GM18508 (cell line): ENCODE measurements at regions not wholly inside any gene's neighbourhood (a gene's known extent, or its start where the extent isn't known, plus 50 kb on each side); places are given as distances from the start of the nearest gene placed in this dataset.

ENCODE experiments used
- ATAC-seq: cut with Tn5 transposase; IDR thresholded peaks from one replicate; pipeline ENCODE4 v1.9.1; 2021; ENCODE audit warnings: moderate number of reproducible peaks; ENCODE audit not compliant: insufficient read depth, unreplicated experiment

DNA sequence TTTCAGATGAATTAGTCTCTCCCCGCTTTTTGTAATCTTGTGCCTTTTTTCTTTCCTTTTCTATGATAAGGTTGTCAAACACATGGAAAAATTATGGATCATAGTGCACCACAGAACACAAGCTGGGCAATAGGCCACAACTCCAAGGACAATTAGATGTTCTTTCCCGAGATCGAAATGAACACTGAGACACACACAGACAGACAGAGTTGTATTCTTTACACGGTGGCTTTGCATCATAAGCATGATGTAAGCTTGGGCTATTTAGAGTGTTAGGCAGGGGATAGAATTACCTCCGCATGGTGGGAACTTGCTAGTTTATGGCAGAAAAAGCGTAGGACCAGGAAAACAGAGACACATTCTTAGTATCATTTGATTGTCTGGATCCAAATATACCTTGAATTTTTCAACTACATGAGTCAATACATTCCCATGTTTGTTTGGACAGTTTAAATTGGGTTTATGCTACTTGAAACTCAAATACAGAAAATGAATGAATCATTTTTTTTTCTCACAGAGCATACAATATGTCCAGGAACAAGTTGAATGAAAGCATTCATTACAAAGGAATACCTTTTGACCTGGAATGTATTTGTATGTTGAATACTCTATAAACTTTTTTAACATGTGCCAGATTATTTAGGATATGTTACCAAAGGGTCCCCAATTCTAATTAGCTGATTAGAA lies 1611.5 kb upstream of the TMEFF2 start:
- ATAC-seq, result no peak

DNA sequence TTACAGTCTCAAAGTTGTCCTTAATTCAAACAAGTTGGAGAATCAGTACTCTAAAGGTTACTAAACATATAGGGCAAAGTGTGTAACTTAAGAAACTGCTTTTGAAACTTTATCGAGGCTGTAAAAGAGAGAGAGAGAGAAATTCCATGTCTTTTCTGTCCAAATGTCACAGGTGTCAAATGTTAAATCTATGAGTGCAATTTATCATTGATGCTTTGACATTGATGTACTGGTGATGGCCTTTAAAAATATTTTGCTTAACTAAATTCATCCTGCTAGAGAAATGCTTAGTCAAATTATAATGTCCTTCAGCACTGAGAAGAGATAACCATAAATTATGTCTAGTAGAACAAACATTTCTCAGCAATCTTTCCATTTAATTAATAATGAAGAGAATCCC lies 1602.1 kb upstream of the TMEFF2 start:
- no peak for ATAC-seq

DNA sequence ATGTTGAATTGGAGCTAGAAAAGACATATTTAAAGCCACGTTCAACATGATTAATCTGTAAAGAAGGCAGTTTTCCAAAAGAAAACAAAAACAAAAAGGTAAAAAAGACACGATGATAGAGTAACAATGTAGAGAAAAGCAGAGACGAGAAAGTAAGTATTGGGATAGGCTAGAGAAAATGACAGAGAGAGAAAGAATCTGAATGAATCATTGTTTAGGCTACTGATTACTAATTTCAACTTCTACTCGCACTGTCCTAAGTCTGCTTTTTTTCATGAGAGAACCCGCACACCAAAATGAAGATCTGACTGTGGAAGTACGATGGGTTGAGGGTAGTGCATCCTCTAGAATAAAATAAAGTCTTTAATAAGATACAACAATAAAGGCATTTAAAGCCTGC lies 1599.2 kb upstream of the TMEFF2 start:
- ATAC-seq, result no peak

DNA sequence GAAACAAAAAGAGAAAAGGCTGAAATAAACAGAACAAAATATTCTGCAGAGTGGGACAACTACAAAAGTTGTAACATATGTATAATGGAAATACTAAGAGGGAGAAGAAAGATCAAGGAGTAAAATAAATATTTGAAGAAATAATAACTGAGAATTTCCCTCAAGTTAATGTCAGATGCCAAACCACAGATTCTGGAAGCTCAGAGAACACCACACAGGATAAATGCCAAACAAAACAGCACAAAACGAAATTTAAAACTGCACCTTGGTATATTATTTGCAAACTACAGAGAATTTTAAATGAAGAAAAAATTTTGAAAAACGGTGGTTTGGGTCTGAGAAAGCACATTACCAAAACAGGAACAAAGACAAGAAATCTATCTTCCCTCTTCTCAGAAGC lies 1588.9 kb upstream of the TMEFF2 start:
- no peak for ATAC-seq

DNA sequence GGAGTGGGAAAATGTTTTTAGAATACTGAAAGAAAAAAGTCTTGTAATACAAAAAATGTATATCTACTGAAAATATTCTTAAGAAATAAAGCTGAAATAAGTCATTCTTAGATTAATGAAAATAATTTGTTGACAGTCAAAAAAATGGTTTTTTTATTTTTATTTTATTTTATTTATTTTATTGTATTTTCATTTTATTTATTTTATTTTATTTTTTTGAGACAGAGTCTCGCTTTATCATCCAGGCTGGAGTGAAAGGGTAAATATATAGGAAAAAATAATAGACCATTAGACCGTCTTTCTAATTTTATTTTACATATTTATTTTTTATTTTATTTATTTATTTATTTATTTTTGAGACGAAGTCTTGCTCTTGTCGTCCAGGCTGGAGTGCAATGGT lies 1583.6 kb upstream of the TMEFF2 start:
- no peak for ATAC-seq

DNA sequence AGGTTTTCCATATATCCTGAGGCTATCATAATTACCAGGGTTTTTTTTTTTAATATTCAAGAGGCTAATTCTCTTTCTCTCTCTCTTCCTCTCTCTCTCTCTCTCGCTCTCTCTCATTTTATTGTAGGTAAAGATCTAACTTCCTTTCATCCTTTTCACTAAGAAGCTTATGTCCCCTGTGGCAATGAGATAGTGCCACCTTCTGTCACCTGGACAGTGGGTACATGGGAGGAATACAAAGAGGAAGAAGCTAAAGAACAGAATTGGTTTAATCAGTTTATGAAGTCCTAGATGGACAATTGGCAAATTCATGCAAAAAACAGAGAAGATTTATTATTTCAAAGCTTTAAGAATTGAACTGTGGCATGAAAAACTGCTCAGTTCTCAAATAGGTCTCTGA lies 1582.3 kb upstream of the TMEFF2 start:
- no peak for ATAC-seq

DNA sequence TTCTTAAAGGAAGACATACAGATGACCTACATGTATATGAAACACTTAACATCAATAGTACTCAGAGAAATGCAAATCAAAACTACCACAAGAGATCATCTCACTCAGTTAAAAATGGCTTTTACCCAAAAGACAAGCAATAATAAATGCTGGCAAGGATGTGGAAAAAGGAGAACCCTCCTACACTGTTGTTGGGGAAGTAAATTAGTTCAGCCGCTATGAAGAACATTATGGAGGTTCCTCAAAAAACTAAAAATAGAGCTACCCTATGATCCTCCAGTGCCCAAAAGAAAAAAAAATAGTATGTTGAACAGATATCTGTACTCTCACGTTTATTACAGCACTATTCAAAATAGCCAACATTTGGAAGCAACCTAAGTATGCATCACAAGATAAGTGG lies 1579.4 kb upstream of the TMEFF2 start:
- no peak for ATAC-seq

DNA sequence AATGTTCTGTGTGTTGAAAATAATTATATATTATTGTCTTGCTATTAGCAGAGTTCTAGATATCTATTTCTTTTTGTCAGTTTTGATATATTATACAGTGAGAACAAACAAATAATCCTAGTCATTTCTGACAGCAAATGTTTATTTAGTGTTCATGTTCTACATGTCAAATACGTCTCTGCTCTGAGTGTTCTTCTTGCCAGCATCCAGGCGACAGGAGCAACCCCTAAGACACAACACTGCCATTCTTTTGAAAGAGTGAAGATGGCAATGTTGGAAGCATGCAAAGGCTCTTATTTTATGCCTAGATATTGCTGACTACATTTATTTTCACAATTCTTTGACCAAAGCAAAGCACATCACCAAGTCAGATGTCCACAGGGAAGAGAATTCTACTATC lies 1556.6 kb upstream of the TMEFF2 start:
- no peak for ATAC-seq

DNA sequence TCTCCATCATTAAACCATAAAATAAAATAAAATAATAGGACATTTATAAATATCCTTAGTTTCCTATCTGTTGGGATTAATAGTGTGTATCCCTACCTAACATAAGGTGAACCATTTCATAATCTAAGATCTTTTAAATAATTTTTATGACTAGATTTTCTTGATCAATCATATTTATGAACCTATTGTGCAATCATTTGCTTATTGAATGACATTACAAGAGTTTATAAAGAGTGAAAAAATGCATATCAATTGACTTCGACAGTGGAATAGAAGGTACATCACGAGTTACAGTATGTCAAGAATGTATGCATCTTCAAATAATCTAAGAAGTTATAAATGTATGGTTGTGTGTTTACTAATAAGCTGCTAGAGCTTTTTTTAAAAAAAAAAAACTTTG lies 1554.8 kb upstream of the TMEFF2 start:
- no peak for ATAC-seq

DNA sequence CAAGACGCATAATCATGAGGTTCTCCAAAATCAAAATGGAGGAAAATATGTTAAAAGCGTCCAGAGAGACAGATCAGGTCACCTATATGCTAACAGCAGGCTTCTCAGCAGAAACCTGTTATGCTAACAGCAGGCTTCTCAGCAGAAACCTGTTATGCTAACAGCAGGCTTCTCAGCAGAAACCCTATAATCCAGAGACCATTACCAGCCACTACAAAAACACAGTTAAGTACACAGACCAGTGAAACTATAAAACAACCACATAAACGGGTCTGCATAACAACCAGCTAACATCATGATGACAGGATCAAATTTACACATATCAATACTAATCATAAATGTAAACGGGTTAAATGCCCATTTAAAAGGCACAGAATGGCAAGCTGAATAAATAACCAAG lies 1548.4 kb upstream of the TMEFF2 start:
- ATAC-seq, result no peak

DNA sequence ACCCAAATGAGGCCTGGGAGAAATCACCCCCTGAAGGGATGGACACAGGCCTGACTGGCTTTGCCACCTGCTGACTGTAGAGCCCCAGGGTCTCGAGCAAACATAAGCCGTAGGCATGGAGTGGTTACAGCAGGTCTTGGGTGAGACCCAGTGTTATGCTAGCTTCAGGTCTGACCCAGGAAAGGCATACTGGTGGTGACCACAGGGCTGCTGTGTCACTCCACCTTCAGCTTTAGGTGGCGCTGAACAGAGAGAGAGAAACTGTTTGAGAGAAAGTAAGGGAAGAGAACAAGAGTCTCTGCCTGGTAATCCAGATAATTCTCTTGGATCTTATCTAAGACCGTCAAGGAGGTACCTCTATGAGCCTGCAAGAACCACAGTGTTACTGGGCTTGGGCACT lies 1544.2 kb upstream of the TMEFF2 start:
- no peak for ATAC-seq

DNA sequence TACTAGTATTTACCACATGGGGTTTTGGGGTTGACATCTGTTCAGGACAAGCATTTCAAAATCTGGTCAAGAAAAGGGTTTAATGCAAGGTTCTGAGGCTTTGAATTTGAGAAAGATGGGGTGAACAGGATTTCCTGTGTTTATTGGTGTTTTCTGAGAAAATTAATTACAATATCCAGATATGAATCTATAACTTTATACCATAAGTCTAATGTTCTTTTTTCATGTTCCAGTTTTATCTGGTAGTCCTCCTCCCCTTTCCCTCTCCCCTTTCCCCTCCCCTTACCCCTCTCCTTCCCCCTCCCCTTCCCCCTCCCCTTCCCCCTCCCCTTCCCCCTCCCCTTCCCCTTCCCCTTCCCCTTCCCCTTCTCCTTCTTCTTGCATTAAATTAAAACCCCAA lies 1518.2 kb upstream of the TMEFF2 start:
- no peak for ATAC-seq

DNA sequence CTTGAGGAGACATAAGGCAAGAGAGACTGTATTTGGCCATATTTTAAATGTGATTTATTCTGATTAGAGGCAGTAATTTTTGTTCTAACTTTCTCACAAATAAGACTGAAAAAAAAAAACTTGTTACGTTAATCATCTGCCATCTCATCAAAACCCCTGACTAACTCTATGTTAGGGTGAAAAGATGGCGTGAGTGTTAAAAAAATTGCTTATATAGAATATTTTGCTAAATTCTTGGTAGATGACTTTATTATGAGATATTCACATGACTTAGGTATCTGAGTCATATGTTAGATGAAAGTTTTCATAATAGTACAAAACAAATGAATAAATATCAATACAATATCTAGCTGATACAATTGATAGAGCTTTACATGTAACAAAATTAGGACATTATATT lies 1508.7 kb upstream of the TMEFF2 start:
- no peak for ATAC-seq

DNA sequence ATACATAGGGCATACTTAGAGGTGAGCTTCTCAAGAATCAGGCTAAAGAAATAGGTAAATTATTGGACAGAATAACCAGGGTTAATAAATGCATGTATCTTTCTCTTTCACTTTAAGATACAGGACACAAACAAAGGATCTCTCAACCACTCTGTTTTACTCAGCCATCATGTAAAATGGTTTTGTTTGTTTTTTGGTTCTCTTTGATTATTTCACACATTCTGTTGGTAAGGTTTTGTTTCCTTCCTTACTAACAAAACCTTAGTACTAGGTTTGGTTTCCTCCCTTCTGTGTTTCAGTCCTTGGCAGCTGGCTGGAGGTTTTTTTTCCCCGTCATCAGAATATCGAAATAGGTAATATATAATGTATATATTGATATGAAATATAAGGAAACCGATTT lies 1506.8 kb upstream of the TMEFF2 start:
- no peak for ATAC-seq

DNA sequence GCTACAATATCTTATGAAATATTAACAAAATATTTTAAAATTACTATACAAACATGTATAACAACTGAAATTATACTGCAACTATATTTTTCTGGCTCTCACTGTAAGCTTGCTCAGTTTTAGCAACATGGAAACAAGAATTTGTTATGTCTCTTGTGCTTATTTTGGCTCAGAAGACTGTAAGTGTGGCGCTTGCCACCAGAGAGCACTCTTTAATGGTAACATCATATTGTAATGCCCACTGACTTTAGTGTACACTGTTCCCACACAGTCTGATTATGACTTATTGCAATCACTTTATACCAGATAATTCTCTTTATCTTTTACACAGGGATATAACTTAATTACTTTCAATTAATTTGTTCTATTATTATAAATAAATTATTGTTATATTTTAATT lies 1500.6 kb upstream of the TMEFF2 start:
- ATAC-seq, result no peak

DNA sequence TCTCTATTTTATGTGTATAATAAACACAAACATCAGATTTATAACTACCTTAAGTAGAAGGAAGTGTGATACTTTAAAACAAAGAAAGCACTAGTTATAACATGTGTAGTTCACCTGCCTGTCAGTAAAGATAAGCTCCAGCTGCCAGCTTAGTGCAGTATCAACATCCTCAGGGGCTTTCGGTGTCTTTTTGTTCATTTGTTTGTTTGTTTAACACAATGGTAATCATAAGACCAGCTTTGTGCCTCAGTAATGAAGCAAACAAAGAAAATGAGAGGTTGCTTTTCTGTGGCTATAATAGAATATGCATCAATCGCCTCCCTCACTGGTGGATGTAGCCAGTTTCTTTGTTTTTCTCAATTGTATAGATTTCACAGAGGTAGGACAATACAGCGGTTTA lies 1499.0 kb upstream of the TMEFF2 start:
- ATAC-seq, result no peak

DNA sequence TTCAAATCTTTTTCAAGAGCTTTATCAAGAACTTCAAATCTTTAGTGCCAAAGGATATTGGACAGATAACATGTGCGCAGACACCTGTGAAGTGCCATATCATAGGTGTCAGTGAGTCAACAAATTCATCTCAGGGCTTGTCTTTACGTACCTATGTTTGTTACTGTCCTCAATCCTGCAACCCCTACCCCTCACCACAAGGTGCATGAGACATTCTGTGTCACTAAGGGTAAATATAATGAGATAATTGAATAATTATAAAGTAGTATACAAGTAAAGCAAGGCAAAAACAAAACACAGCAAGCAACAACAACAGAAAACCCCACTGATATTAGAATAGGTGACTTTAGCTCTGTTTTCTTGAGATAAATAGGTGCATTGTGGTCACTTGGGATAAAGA lies 1495.8 kb upstream of the TMEFF2 start:
- ATAC-seq, result no peak

DNA sequence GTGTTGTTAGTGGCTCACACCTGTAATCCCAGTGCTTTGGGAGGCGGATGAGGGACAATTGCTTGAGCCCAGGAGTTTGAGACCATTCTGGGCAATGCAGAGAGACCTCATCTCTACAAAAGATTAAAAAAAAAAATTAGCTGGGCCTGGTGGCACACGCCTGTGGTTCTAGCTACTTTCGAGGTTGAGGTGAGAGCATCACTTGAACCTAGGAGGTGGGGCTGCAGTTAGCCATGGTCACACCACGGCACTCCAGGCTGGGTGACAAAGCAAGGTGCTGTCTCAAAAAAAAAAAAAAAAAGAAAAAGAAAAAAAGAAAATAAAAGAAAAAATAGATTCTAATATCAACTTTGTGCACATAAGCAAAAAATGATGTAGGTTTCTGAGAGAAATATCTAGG lies 1492.5 kb upstream of the TMEFF2 start:
- ATAC-seq, result no peak

DNA sequence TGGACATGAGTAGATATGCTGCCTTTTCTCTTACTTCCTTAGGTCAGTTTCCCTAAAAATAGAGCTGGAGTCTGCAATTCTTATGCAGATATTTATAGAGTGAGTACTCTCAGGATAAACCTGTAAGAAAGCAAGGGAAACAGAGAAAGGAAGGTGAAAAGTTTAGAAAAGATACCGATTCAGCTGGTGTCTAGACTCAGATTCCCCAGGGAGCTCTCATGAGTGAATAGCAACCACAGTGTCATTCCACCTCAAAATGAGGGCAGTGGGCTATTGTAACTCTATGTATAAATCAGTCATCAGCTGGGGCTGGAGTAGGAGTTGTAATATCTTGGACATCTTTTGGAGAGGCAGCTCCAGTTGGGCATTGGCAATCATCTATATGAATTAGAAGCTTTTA lies 1485.1 kb upstream of the TMEFF2 start:
- ATAC-seq, result no peak

DNA sequence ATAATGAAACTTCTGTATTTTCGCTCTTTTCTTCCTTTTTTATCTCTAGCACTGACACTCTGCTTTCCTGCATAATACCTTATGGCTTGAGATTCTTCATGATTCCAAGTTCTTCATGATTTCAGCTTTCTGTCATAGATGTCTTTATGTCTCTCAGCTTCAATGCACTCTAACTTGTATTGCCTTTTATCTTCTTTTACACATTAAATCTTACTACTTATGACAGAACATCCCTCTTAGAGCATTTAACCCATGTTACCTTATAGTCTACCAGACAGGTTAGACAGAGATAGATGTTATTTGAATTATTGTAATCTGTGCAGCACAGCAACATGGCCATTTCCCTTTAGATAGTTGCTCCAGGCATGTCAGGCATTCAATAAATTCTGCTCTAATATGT lies 1475.7 kb upstream of the TMEFF2 start:
- ATAC-seq, result no peak

DNA sequence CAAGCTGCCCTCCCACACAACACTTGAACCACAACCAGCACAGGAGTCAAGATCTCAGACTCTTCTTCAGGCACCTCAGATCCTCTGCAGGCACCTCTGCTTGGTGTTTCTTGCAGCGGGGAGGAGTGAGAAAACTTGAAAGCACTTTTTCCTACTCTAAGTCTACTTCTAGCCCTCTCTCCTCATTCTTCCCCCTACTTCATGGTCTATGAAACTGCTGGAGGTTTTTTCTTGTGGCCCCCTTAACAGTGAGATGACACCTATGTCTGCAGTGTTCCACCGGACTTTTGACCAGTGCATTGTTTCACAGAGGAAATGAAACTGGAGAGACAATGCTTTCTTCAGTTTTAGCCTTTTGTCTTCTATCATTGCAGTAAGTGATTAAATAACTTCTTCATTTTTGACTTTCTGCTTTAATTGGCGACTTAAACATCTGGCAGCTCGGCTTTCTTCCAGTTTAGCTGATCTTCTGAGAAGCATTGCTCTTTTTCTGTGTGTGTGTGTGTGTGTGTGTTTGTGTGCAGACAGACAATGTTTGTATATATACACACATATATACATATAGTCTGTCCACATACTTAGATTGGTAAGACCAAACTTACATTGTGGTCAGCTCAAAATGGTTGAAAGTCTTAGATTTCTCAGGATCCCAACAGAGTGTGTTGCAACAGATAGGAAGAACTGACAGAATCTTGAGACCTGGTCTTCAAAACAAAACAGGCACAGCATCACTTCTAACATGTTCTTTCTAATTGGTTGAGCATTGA lies 1474.0 kb upstream of the TMEFF2 start:
- peak; percentile 77 for ATAC-seq

DNA sequence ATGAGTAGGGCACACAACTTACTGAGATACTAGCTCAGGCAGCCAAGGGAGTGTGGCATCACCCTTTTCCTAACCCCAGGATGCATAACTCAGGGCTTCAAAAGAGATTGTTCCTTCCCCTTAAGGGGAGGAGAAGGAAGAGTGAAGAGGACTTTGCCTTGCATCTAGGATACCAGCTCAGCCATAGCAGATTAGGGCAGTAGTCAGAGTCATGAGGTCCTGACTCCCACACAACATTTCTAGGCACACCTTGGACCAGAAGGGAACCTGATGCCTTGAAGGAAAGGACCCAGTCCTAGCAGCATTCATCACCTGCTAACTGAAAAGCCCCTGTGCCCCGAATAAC lies 1433.2 kb upstream of the TMEFF2 start:
- ATAC-seq, result no peak
